Mesenchymal stem cell (in vitro differentiated cells and primary cell): ENCODE measurements at regions not wholly inside any gene's neighbourhood (a gene's known extent, or its start where the extent isn't known, plus 50 kb on each side); places are given as distances from the start of the nearest gene placed in this dataset.

Experiments used
- DNase-seq: peaks from one replicate; pipeline ENCODE4 v3.0.0-alpha.2; 2013
- H2AFZ ChIP-seq: one replicate; pipeline ENCODE4 v1.6.1; 2013; ENCODE audit warnings: low read depth, mild to moderate bottlenecking, control low read depth, inconsistent platforms, low read length, moderate library complexity
- H2AK5ac ChIP-seq: 2 replicates; pipeline ENCODE4 v1.6.1; 2013; ENCODE audit warnings: low read length, moderate library complexity, mild to moderate bottlenecking, inconsistent platforms; ENCODE audit not compliant: severe bottlenecking
- H2BK120ac ChIP-seq: one replicate; pipeline ENCODE4 v1.6.1; 2013; ENCODE audit warnings: low read depth, mild to moderate bottlenecking, inconsistent platforms, low read length, moderate library complexity
- H2BK12ac ChIP-seq, 2 experiments: one replicate each; pipeline ENCODE4 v1.6.1; 2013; ENCODE audit warnings: inconsistent platforms in 2 of 2, low read length in 2 of 2, mild to moderate bottlenecking in 2 of 2, moderate library complexity in 2 of 2, control low read depth in 1 of 2
- H2BK15ac ChIP-seq: one replicate; pipeline ENCODE4 v1.6.1; 2013; ENCODE audit warnings: mild to moderate bottlenecking, low read depth, inconsistent platforms; ENCODE audit not compliant: poor library complexity, severe bottlenecking
- H2BK5ac ChIP-seq: 2 replicates; pipeline ENCODE4 v1.6.1; 2013; ENCODE audit warnings: low read depth, mild to moderate bottlenecking, low read length, control low read depth, inconsistent platforms; ENCODE audit not compliant: poor library complexity, severe bottlenecking
- H3K14ac ChIP-seq, 2 experiments: one replicate each; pipeline ENCODE4 v1.6.1; 2013; ENCODE audit warnings: inconsistent platforms in 2 of 2, low read length in 2 of 2, control low read depth in 1 of 2, mild to moderate bottlenecking in 1 of 2, moderate library complexity in 1 of 2
- H3K18ac ChIP-seq, 2 experiments: one replicate each; pipeline ENCODE4 v1.6.1; 2013; ENCODE audit warnings: inconsistent platforms in 2 of 2, low read length in 2 of 2, control low read depth in 1 of 2, low read depth in 1 of 2, mild to moderate bottlenecking in 1 of 2
- H3K23ac ChIP-seq, 2 experiments: one replicate each; pipeline ENCODE4 v1.6.1; 2013; ENCODE audit warnings: inconsistent platforms in 2 of 2, low read length in 2 of 2, mild to moderate bottlenecking in 2 of 2, moderate library complexity in 2 of 2, control low read depth in 1 of 2
- H3K27ac ChIP-seq: 2 replicates; pipeline ENCODE4 v1.5.1; 2013; ENCODE audit warnings: mild to moderate bottlenecking, moderate library complexity, low read length, control low read depth, inconsistent platforms; ENCODE audit not compliant: poor library complexity, severe bottlenecking
- H3K27me3 ChIP-seq, 2 experiments: 2 replicates each; pipeline versions ENCODE4 v1.6.1 to v1.7.0; 2013; ENCODE audit warnings: low read length in 2 of 2, mild to moderate bottlenecking in 2 of 2, moderate library complexity in 2 of 2, control low read depth in 1 of 2, inconsistent platforms in 1 of 2; ENCODE audit not compliant: control insufficient read depth in 1 of 2, insufficient read depth in 1 of 2
- H3K36me3 ChIP-seq, 2 experiments: 2 replicates each; pipeline versions ENCODE4 v1.6.1 to v1.7.0; 2013; ENCODE audit warnings: low read length in 2 of 2, control low read depth in 1 of 2, inconsistent platforms in 1 of 2, low read depth in 1 of 2, mild to moderate bottlenecking in 1 of 2; ENCODE audit not compliant: insufficient read depth in 2 of 2, control insufficient read depth in 1 of 2
- H3K4ac ChIP-seq, 2 experiments: one replicate each; pipeline ENCODE4 v1.6.1; 2013; ENCODE audit warnings: inconsistent platforms in 2 of 2, low read length in 2 of 2, mild to moderate bottlenecking in 2 of 2, moderate library complexity in 2 of 2, control low read depth in 1 of 2, low read depth in 1 of 2
- H3K4me1 ChIP-seq: 2 replicates; pipeline ENCODE4 v1.6.1; 2013; ENCODE audit warnings: low read depth, low read length, control low read depth; ENCODE audit not compliant: control insufficient read depth, insufficient read depth
- H3K4me2 ChIP-seq: 2 replicates; pipeline ENCODE4 v1.6.1; 2013; ENCODE audit warnings: low read length, mild to moderate bottlenecking, inconsistent platforms; ENCODE audit not compliant: poor library complexity, severe bottlenecking
- H3K4me3 ChIP-seq, 2 experiments: 2 replicates each; pipeline versions ENCODE4 v1.5.1 to v1.7.0; 2013; ENCODE audit warnings: low read length in 2 of 2, mild to moderate bottlenecking in 2 of 2, control low read depth in 1 of 2, low read depth in 1 of 2; ENCODE audit not compliant: insufficient read depth in 1 of 2
- H3K79me1 ChIP-seq: replicated peaks from 2 replicates; pipeline ENCODE4 v1.6.1; 2013; ENCODE audit warnings: mild to moderate bottlenecking, control low read depth, low read length, inconsistent platforms; ENCODE audit not compliant: poor library complexity, severe bottlenecking
- H3K9ac ChIP-seq: 2 replicates; pipeline ENCODE4 v1.7.0; 2013; ENCODE audit warnings: mild to moderate bottlenecking, low read length, moderate library complexity
- H3K9me3 ChIP-seq: 2 replicates; pipeline ENCODE4 v1.7.0; 2013; ENCODE audit warnings: mild to moderate bottlenecking, low read length; ENCODE audit not compliant: control insufficient read depth
- H4K8ac ChIP-seq: one replicate; pipeline ENCODE4 v1.6.1; 2013; ENCODE audit warnings: inconsistent platforms, mild to moderate bottlenecking, low read length, moderate library complexity
- H4K91ac ChIP-seq: one replicate; pipeline ENCODE4 v1.6.1; 2013; ENCODE audit warnings: mild to moderate bottlenecking, low read length, inconsistent platforms
- WGBS: methylation state at CpG from one replicate; pipeline ENCODE4 v1.1.7; 2013; ENCODE audit warnings: mixed read lengths; 5-methylcytosine and 5-hydroxymethylcytosine counted together

GRCh38 chr14:32009221-32009975 lies 67.7 kb upstream of the ARHGAP5 start:
- H2BK5ac ChIP-seq: no peak overlapping the region
- H2BK12ac ChIP-seq: peak overlapping the region; percentile 27 to 84
- no peak overlapping the region for H2AFZ ChIP-seq
- no peaks in the 10 kb centered on the region for H3K36me3 ChIP-seq
- peak overlapping the region; percentile 47 to 54 for H3K4ac ChIP-seq
- WGBS: 83% methylated on average over 4 of the region's 5 CpGs
- H2BK120ac ChIP-seq: peak overlapping the region; percentile 15
- H3K27me3 ChIP-seq: peaks cover 0 to 25% of the 10 kb centered on the region in 2 experiments
- H3K27ac ChIP-seq: no peak overlapping the region
- no peak overlapping the region for H3K4me2 ChIP-seq
- no peak overlapping the region for H3K9ac ChIP-seq
- H2AK5ac ChIP-seq: peak overlapping the region; percentile 74
- H3K79me1 ChIP-seq: no peaks in the 10 kb centered on the region
- DNase-seq: no peak
- H3K4me1 ChIP-seq: peaks cover 13% of the 10 kb centered on the region
- no peak overlapping the region for H2BK15ac ChIP-seq
- H4K8ac ChIP-seq: no peak overlapping the region
- H4K91ac ChIP-seq: peak overlapping the region; percentile 19
- peak overlapping the region; percentile 35 to 52 for H3K18ac ChIP-seq
- no peak overlapping the region for H3K4me3 ChIP-seq
- H3K23ac ChIP-seq: no peak overlapping the region
- no peaks in the 10 kb centered on the region for H3K9me3 ChIP-seq
- H3K14ac ChIP-seq: no peak overlapping the region

- H2BK15ac ChIP-seq: no peak overlapping the region
- H3K4me1 ChIP-seq: peaks cover 13% of the 10 kb centered on the region
- peak overlapping the region; percentile 19 for H4K91ac ChIP-seq
- peak overlapping the region in 1 of 2 experiments; percentile 47 for H3K4ac ChIP-seq
- H3K4me2 ChIP-seq: no peak overlapping the region
- no peak for DNase-seq
- H2AK5ac ChIP-seq: peak overlapping the region; percentile 74
- H3K23ac ChIP-seq: no peak overlapping the region
- peak overlapping the region in 1 of 2 experiments; percentile 20 for H3K14ac ChIP-seq
- H2BK120ac ChIP-seq: peak overlapping the region; percentile 15
- WGBS: 60% methylated on average over 6 of the region's 6 CpGs
- no peak overlapping the region for H4K8ac ChIP-seq
- peaks cover 0 to 25% of the 10 kb centered on the region in 2 experiments for H3K27me3 ChIP-seq
- H3K18ac ChIP-seq: peak overlapping the region; percentile 52 to 63
- no peaks in the 10 kb centered on the region for H3K36me3 ChIP-seq
- H3K4me3 ChIP-seq: no peak overlapping the region
- H2BK12ac ChIP-seq: peak overlapping the region; percentile 31 to 84
- H2AFZ ChIP-seq: no peak overlapping the region
- H3K9ac ChIP-seq: no peak overlapping the region
- no peak overlapping the region for H3K27ac ChIP-seq
- H2BK5ac ChIP-seq: no peak overlapping the region
- H3K79me1 ChIP-seq: no peaks in the 10 kb centered on the region
- no peaks in the 10 kb centered on the region for H3K9me3 ChIP-seq
Measured at GRCh38 chr14:32009976-32010581, 67.0 kb upstream of the ARHGAP5 start.

GRCh38 chr14:32010604-32011125 lies 66.4 kb upstream of the ARHGAP5 start:
- H4K91ac ChIP-seq: peak overlapping the region; percentile 56
- DNase-seq: peak; percentile 84
- peak overlapping the region; percentile 7 for H3K9ac ChIP-seq
- no peak overlapping the region for H2AFZ ChIP-seq
- H3K27ac ChIP-seq: peak overlapping the region; percentile 33
- no peaks in the 10 kb centered on the region for H3K36me3 ChIP-seq
- peak overlapping the region in 1 of 2 experiments; percentile 52 for H2BK12ac ChIP-seq
- no peak overlapping the region for H3K4me3 ChIP-seq
- H3K23ac ChIP-seq: no peak overlapping the region
- peaks cover 13% of the 10 kb centered on the region for H3K4me1 ChIP-seq
- H2BK15ac ChIP-seq: peak overlapping the region; percentile 33
- H3K18ac ChIP-seq: peak overlapping the region; percentile 38 to 78
- WGBS: 32% methylated on average over 4 of the region's 4 CpGs
- H3K79me1 ChIP-seq: no peaks in the 10 kb centered on the region
- H3K14ac ChIP-seq: no peak overlapping the region
- H3K4me2 ChIP-seq: no peak overlapping the region
- peaks cover 0 to 24% of the 10 kb centered on the region in 2 experiments for H3K27me3 ChIP-seq
- no peaks in the 10 kb centered on the region for H3K9me3 ChIP-seq
- no peak overlapping the region for H2BK120ac ChIP-seq
- H2BK5ac ChIP-seq: no peak overlapping the region
- H4K8ac ChIP-seq: no peak overlapping the region
- H2AK5ac ChIP-seq: peak overlapping the region; percentile 74
- peak overlapping the region; percentile 44 to 82 for H3K4ac ChIP-seq

- Histone ChIP-seq H3K4ac (peak overlapping the region in 1 of 2 experiments; percentile 44), H3K14ac (peak overlapping the region in 1 of 2 experiments; percentile 78), H3K27me3 (peaks cover 0 to 23% of the 10 kb centered on the region in 2 experiments), H3K9me3 (no peaks in the 10 kb centered on the region), H3K4me1 (peaks cover 9% of the 10 kb centered on the region), H3K27ac (no peak overlapping the region), H3K79me1 (no peaks in the 10 kb centered on the region), H2BK120ac (no peak overlapping the region), H3K9ac (peak overlapping the region; percentile 7), H4K8ac (no peak overlapping the region), H3K18ac (no peak overlapping the region), H4K91ac (no peak overlapping the region), H3K4me3 (no peak overlapping the region), H2AK5ac (peak overlapping the region; percentile 74), H2BK5ac (no peak overlapping the region), H2BK12ac (peak overlapping the region in 1 of 2 experiments; percentile 14), H3K4me2 (no peak overlapping the region), H2AFZ (no peak overlapping the region), H3K23ac (no peak overlapping the region), H3K36me3 (no peaks in the 10 kb centered on the region), H2BK15ac (no peak overlapping the region)
- DNase-seq: no peak
- 91% methylated on average over 2 of the region's 3 CpGs for WGBS
Measured at GRCh38 chr14:32011225-32011624, 65.9 kb upstream of the ARHGAP5 start.
